Ovary (tissue), 3 donors: ENCODE measurements at regions not wholly inside any gene's neighbourhood (a gene's known extent, or its start where the extent isn't known, plus 50 kb on each side); places are given as distances from the start of the nearest gene placed in this dataset.

Source experiments
- CTCF ChIP-seq, 3 donors: fragments of 450-650 bp in 2 of 3; fragments of 200-600 bp in 1 of 3; IDR thresholded peaks; one replicate each; pipeline versions ENCODE4 v1.5.1 to v1.8.0; 2016 to 2022; ENCODE audit warnings: antibody characterized with exemption in 3 of 3, mild to moderate bottlenecking in 1 of 3
- EP300 ChIP-seq: sonication (generic); formaldehyde crosslinking; IDR thresholded peaks from one replicate; pipeline ENCODE4 v1.6.1; 2017; ENCODE audit warnings: antibody characterized with exemption
- POLR2A ChIP-seq: fragments of 450-650 bp; IDR thresholded peaks from one replicate; pipeline ENCODE4 v1.6.1; 2017; ENCODE audit warnings: antibody characterized with exemption, mild to moderate bottlenecking, moderate library complexity
- donor health status: DM: no; HTN: no; CAD: no.

GRCh38 chr19:31070146-31071065, 278.8 kb downstream of the TSHZ3 start:
- TF ChIP-seq CTCF (IDR thresholded peaks at IDR 0.05) (no peak), POLR2A (no peak), EP300 (no peak)
